ENCODE measurements at regions not wholly inside any gene's neighbourhood (a gene's known extent, or its start where the extent isn't known, plus 50 kb on each side); places are given as distances from the start of the nearest gene placed in this dataset.

- H3K9ac ChIP-seq (ENCODE audit: insufficient read depth in 1 of 2, low read depth in 2 of 2, low read length in 2 of 2) = no peak overlapping the region
- H3K36me3 ChIP-seq (ENCODE audit: control insufficient read depth, insufficient read depth, low read length) = no peaks in the 10 kb centered on the region
- FAIRE-seq = no peak
- no peak for TF ChIP-seq L3MBTL2 (IDR thresholded peaks at IDR 0.05)
- no peak for TF ChIP-seq ZNF583 (CRISPR knock-in tag; IDR thresholded peaks at IDR 0.05)
- no peak for TF ChIP-seq U2AF1 (optimal IDR thresholded peaks at IDR 0.05; ENCODE audit: low read depth, low read length)
- no peak for TF ChIP-seq CREB1 (IDR thresholded peaks at IDR 0.05)
- TF ChIP-seq CREB1 (CRISPR knock-in tag; IDR thresholded peaks at IDR 0.05) = no peak
- TF ChIP-seq RUNX1 (IDR thresholded peaks at IDR 0.05; ENCODE audit: low read depth) = no peak
- H3K4me3 ChIP-seq = no peak overlapping the region
- H4K20me1 ChIP-seq (replicated peaks; ENCODE audit: control insufficient read depth, insufficient read depth, low read length) = no peaks in the 10 kb centered on the region
- no TSS peak for BruUV-seq (replicated peaks)
- in situ Hi-C loops (cut with MboI) (no loop called here), intact Hi-C loops (cut with micrococcal nuclease) (no loop called here)
- no peak overlapping the region for H2AFZ ChIP-seq (ENCODE audit: low read depth, low read length)
- no peak for DNase-seq (ENCODE audit: extremely low read depth in 1 of 4, low spot score in 3 of 4)
- ChIA-PET POLR2A (no interaction called here), CTCF (ENCODE audit: low intra/inter-chr PET ratio) (no interaction called here)
- H3K4me1 ChIP-seq (replicated peaks in 1 of 2; ENCODE audit: control insufficient read depth in 2 of 2, insufficient read depth in 2 of 2, low read length in 2 of 2) = no peaks in the 10 kb centered on the region
- H3K27me3 ChIP-seq (ENCODE audit: control insufficient read depth in 2 of 2, insufficient read depth in 2 of 2, low read length in 2 of 2) = no peaks in the 10 kb centered on the region
- no peak for ATAC-seq
- H3K4me2 ChIP-seq (ENCODE audit: insufficient read depth, low read length) = no peak overlapping the region
- no peaks in the 10 kb centered on the region for H3K9me3 ChIP-seq (replicated peaks; ENCODE audit: control insufficient read depth, insufficient read depth, low read depth, low read length)
- H3K79me2 ChIP-seq (ENCODE audit: control insufficient read depth, insufficient read depth, low read length) = no peaks in the 10 kb centered on the region
- H3K27ac ChIP-seq (ENCODE audit: extremely low read depth, low read depth, low read length) = no peak overlapping the region
- no peaks in the 10 kb centered on the region for H3K9me1 ChIP-seq (ENCODE audit: control insufficient read depth, insufficient read depth, low read length)
These were observed 505.8 kb upstream of the ERCC4 start for GRCh38 chr16:13414154-13414553.

- Histone ChIP-seq H3K9me3 (replicated peaks; ENCODE audit: control insufficient read depth, insufficient read depth, low read depth, low read length) (no peaks in the 10 kb centered on the region), H3K27ac (ENCODE audit: extremely low read depth, low read depth, low read length) (no peak overlapping the region), H3K9me1 (ENCODE audit: control insufficient read depth, insufficient read depth, low read length) (no peaks in the 10 kb centered on the region), H3K4me3 (no peak overlapping the region), H4K20me1 (replicated peaks; ENCODE audit: control insufficient read depth, insufficient read depth, low read length) (no peaks in the 10 kb centered on the region), H2AFZ (ENCODE audit: low read depth, low read length) (no peak overlapping the region), H3K4me1 (replicated peaks in 1 of 2; ENCODE audit: control insufficient read depth in 2 of 2, insufficient read depth in 2 of 2, low read length in 2 of 2) (no peaks in the 10 kb centered on the region), H3K27me3 (ENCODE audit: control insufficient read depth in 2 of 2, insufficient read depth in 2 of 2, low read length in 2 of 2) (no peaks in the 10 kb centered on the region), H3K4me2 (ENCODE audit: insufficient read depth, low read length) (no peak overlapping the region), H3K79me2 (ENCODE audit: control insufficient read depth, insufficient read depth, low read length) (no peaks in the 10 kb centered on the region), H3K9ac (ENCODE audit: insufficient read depth in 1 of 2, low read depth in 2 of 2, low read length in 2 of 2) (no peak overlapping the region), H3K36me3 (ENCODE audit: control insufficient read depth, insufficient read depth, low read length) (no peaks in the 10 kb centered on the region)
- TF ChIP-seq CREBBP (IDR thresholded peaks at IDR 0.05; ENCODE audit: low read depth, low read length) (no peak), ZBTB40 (IDR thresholded peaks at IDR 0.05) (peak; percentile 74), ZBTB40 (CRISPR knock-in tag; IDR thresholded peaks at IDR 0.05) (no peak)
- CTCF ChIA-PET (ENCODE audit: low intra/inter-chr PET ratio) = no interaction called here
- DNase-seq (ENCODE audit: extremely low read depth in 1 of 4, low spot score in 3 of 4) (no peak), ATAC-seq (no peak), FAIRE-seq (no peak)
- BruUV-seq (replicated peaks) = no TSS peak
- WGBS (ENCODE audit: insufficient coverage, low coverage, missing lambda C conversion rate) = 0% methylated on average over 2 of the region's 2 CpGs
- in situ Hi-C loops (cut with MboI) = no loop called here
- POLR2A ChIA-PET = no interaction called here
- intact Hi-C loops (cut with micrococcal nuclease) = no loop called here
These were observed 500.4 kb upstream of the ERCC4 start for GRCh38 chr16:13419589-13419988.
